CD4-positive, alpha-beta memory T cell (primary cell): ENCODE measurements at regions not wholly inside any gene's neighbourhood (a gene's known extent, or its start where the extent isn't known, plus 50 kb on each side); places are given as distances from the start of the nearest gene placed in this dataset.

Experiments
- CTCF ChIA-PET: fragments of 350-600 bp; sonication (Branson Sonifier 250); formaldehyde crosslinking; loops from one replicate; lab custom pipeline; 2021; ENCODE audit warnings: inconsistent platforms; ENCODE audit not compliant: partially characterized antibody; lab: Charles Lee
- POLR2A ChIA-PET: fragments of 350-600 bp; sonication (Branson Sonifier 250); formaldehyde crosslinking; loops from one replicate; lab custom pipeline; 2021; ENCODE audit not compliant: partially characterized antibody; lab: Charles Lee
- DNase-seq, 5 donors: peaks; one replicate each; pipeline versions ENCODE4 v3.0.0 to v3.0.0-alpha.2; 2020 to 2022; ENCODE audit warnings: mixed read lengths in 1 of 5
- H3K27ac ChIP-seq: one replicate; pipeline ENCODE4 v1.7.0; 2013; ENCODE audit warnings: low read depth, low read length
- H3K27me3 ChIP-seq: 2 replicates; pipeline ENCODE4 v1.7.0; 2013; ENCODE audit warnings: mild to moderate bottlenecking, low read length, moderate library complexity; ENCODE audit not compliant: insufficient read depth
- H3K36me3 ChIP-seq: 2 replicates; pipeline ENCODE4 v1.7.0; 2013; ENCODE audit warnings: mild to moderate bottlenecking, low read length, moderate library complexity; ENCODE audit not compliant: insufficient read depth
- H3K4me1 ChIP-seq: 2 replicates; pipeline ENCODE4 v1.7.0; 2013; ENCODE audit warnings: mild to moderate bottlenecking, low read length, moderate library complexity; ENCODE audit not compliant: insufficient read depth
- H3K4me3 ChIP-seq, 2 donors: one replicate each; pipeline ENCODE4 v1.7.0; 2013; ENCODE audit warnings: low read length in 2 of 2, mild to moderate bottlenecking in 1 of 2
- H3K9me3 ChIP-seq, 2 donors: one replicate each; pipeline ENCODE4 v1.7.0; 2013; ENCODE audit warnings: low read length in 2 of 2, control low read depth in 1 of 2; ENCODE audit not compliant: control insufficient read depth in 1 of 2
- H3K27ac Mint-ChIP-seq, 7 donors: one replicate each; pipeline ENCODE4 v1.8.0; 2020 to 2021; ENCODE audit warnings: mixed read lengths in 7 of 7, mild to moderate bottlenecking in 6 of 7, inconsistent platforms in 3 of 7, moderate library complexity in 3 of 7
- H3K27me3 Mint-ChIP-seq, 2 donors: one replicate each; pipeline ENCODE4 v1.8.0; 2020 to 2021; ENCODE audit warnings: mixed read lengths in 2 of 2
- H3K36me3 Mint-ChIP-seq, 2 donors: one replicate each; pipeline ENCODE4 v1.8.0; 2020 to 2021; ENCODE audit warnings: mixed read lengths in 2 of 2, inconsistent platforms in 1 of 2, mild to moderate bottlenecking in 1 of 2
- H3K4me1 Mint-ChIP-seq, 4 donors: one replicate each; pipeline ENCODE4 v1.8.0; 2020 to 2021; ENCODE audit warnings: mixed read lengths in 4 of 4, mild to moderate bottlenecking in 1 of 4
- H3K4me3 Mint-ChIP-seq, 8 donors: one replicate each; pipeline ENCODE4 v1.8.0; 2020 to 2021; ENCODE audit warnings: mixed read lengths in 8 of 8, mild to moderate bottlenecking in 7 of 8, moderate library complexity in 6 of 8, inconsistent platforms in 3 of 8
- H3K9me3 Mint-ChIP-seq, 8 donors: one replicate each; pipeline ENCODE4 v1.8.0; 2020 to 2021; ENCODE audit warnings: mixed read lengths in 8 of 8, mild to moderate bottlenecking in 5 of 8, inconsistent platforms in 3 of 8, moderate library complexity in 1 of 8
- intact Hi-C: fragments of 100-400 bp; cut with micrococcal nuclease; formaldehyde crosslinking; loops from one replicate; pipeline ENCODE4 v1.15.1; 2023

DNA sequence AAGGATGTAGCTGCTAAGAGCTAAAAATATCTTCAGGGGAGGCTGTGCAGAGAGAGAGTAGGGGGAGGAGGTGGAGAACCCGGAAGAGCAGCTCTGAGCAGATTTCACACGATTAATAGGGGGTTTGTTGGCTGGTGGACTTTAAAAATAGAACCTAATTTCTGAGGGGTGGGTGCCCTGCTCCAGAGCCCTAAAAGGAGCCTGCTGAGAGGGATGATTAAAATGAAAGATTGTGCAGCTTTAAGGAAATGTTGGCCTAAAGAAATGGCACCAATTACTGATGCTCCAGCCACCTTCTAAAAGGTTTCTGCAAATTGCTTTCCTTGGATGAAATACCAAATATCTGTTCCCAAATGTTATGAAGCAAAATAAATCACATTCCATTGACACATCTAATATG is 202.8 kb upstream of the BTBD3 start:
- Histone ChIP-seq H3K9me3 (no peaks in the 10 kb centered on the region), H3K27ac (no peak overlapping the region), H3K4me3 (no peak overlapping the region), H3K27me3 (no peaks in the 10 kb centered on the region), H3K36me3 (no peaks in the 10 kb centered on the region), H3K4me1 (no peaks in the 10 kb centered on the region)
- POLR2A ChIA-PET = no interaction called here
- Mint-ChIP-seq H3K27ac (peak overlapping the region in 1 of 7 donors; percentile 42), H3K4me3 (no peak overlapping the region), H3K4me1 (no peaks in the 10 kb centered on the region), H3K9me3 (peaks cover 0 to 17% (median 12%) of the 10 kb centered on the region in 8 donors), H3K36me3 (no peaks in the 10 kb centered on the region), H3K27me3 (no peaks in the 10 kb centered on the region)
- DNase-seq = no peak
- CTCF ChIA-PET = no interaction called here
- intact Hi-C loops = no loop called here

DNA sequence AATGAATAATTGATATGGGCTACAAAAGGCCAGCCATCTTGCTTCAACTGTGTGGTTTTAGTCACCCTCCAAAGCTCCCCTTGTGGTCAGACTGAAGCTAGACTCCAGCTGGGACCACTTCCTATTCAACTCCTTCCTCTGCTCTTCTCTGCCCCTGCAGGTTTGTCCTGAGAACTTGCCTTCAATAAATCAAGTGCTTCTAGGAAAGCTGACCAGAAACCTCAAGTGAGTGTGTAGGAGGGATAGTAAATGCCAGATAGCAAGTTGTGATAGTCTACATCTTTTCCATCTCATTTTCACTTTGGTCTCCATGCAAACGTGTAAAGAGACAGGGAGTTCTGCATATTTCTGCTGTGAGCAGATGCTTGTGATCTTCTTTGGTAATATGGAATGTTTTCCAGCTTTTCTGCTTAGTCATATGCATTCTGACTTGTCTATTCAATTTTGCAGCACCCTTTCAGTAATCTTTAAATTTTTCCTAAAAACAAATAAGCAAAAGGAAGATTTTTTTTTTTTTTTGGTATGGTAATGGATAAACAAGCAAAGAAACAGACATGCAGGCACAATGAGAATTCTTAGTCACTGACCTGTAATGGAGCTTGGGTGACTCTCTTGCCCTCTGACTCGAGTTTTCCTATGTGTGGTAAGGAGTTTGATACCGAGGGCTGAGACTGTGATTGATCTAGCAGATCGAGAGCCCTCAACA is 201.3 kb upstream of the BTBD3 start:
- no peak for DNase-seq
- CTCF ChIA-PET = no interaction called here
- peaks cover 0 to 17% (median 12%) of the 10 kb centered on the region in 8 donors for H3K9me3 Mint-ChIP-seq
- Histone ChIP-seq H3K4me3 (no peak overlapping the region), H3K9me3 (no peaks in the 10 kb centered on the region), H3K36me3 (no peaks in the 10 kb centered on the region), H3K4me1 (no peaks in the 10 kb centered on the region), H3K27me3 (no peaks in the 10 kb centered on the region), H3K27ac (no peak overlapping the region)
- H3K36me3 Mint-ChIP-seq = no peaks in the 10 kb centered on the region
- H3K4me3 Mint-ChIP-seq = no peak overlapping the region
- no peak overlapping the region for H3K27ac Mint-ChIP-seq
- POLR2A ChIA-PET = no interaction called here
- intact Hi-C loops = no loop called here
- no peaks in the 10 kb centered on the region for H3K27me3 Mint-ChIP-seq
- H3K4me1 Mint-ChIP-seq = no peaks in the 10 kb centered on the region

DNA sequence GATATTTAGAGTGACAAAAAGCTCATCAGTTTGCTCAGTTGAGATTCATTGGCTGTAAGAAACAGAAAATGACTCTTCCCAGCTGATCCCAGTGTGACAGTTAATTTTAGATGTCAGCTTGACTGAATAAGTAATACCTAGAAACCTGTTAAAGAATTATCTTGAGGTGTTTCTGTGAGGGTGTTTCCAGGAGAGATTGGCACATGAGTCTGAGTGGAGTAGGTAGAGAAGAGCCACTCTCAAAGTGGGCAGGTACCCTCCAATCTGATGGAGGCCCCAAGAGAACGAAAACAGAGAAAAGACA is 200.8 kb upstream of the BTBD3 start:
- no peaks in the 10 kb centered on the region for H3K36me3 Mint-ChIP-seq
- CTCF ChIA-PET = no interaction called here
- Histone ChIP-seq H3K9me3 (no peaks in the 10 kb centered on the region), H3K27ac (no peak overlapping the region), H3K4me3 (no peak overlapping the region), H3K27me3 (no peaks in the 10 kb centered on the region), H3K4me1 (no peaks in the 10 kb centered on the region), H3K36me3 (no peaks in the 10 kb centered on the region)
- no peaks in the 10 kb centered on the region for H3K4me1 Mint-ChIP-seq
- DNase-seq = no peak
- POLR2A ChIA-PET = no interaction called here
- H3K4me3 Mint-ChIP-seq = no peak overlapping the region
- H3K27me3 Mint-ChIP-seq = no peaks in the 10 kb centered on the region
- H3K9me3 Mint-ChIP-seq = peaks cover 0 to 17% (median 12%) of the 10 kb centered on the region in 8 donors
- intact Hi-C loops = no loop called here
- H3K27ac Mint-ChIP-seq = no peak overlapping the region

DNA sequence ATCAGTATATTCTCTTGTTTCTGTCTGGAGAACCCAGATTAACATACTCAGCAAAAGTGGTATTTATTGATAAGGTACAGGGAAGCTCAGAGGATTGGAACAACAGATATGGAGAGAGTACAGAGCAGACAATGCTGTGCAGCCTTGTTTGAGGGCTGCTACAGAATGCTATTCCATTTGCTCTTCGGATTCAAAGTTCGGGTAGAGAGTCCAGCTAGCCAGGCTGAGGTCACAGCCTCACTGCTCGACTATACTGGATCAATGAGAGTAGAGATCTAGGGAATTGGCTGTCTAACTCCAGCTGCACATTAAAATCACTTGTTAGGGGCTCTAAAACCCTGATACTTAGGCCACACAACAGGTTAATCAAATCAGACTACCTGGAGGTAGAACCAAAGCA is 200.1 kb upstream of the BTBD3 start:
- H3K27ac Mint-ChIP-seq = no peak overlapping the region
- intact Hi-C loops = no loop called here
- H3K4me3 Mint-ChIP-seq = no peak overlapping the region
- no peaks in the 10 kb centered on the region for H3K36me3 Mint-ChIP-seq
- ChIA-PET POLR2A (no interaction called here), CTCF (no interaction called here)
- Histone ChIP-seq H3K4me1 (no peaks in the 10 kb centered on the region), H3K4me3 (no peak overlapping the region), H3K27ac (no peak overlapping the region), H3K36me3 (no peaks in the 10 kb centered on the region), H3K9me3 (no peaks in the 10 kb centered on the region), H3K27me3 (no peaks in the 10 kb centered on the region)
- H3K4me1 Mint-ChIP-seq = no peaks in the 10 kb centered on the region
- H3K9me3 Mint-ChIP-seq = peaks cover 0 to 17% (median 12%) of the 10 kb centered on the region in 8 donors
- DNase-seq = no peak
- no peaks in the 10 kb centered on the region for H3K27me3 Mint-ChIP-seq

DNA sequence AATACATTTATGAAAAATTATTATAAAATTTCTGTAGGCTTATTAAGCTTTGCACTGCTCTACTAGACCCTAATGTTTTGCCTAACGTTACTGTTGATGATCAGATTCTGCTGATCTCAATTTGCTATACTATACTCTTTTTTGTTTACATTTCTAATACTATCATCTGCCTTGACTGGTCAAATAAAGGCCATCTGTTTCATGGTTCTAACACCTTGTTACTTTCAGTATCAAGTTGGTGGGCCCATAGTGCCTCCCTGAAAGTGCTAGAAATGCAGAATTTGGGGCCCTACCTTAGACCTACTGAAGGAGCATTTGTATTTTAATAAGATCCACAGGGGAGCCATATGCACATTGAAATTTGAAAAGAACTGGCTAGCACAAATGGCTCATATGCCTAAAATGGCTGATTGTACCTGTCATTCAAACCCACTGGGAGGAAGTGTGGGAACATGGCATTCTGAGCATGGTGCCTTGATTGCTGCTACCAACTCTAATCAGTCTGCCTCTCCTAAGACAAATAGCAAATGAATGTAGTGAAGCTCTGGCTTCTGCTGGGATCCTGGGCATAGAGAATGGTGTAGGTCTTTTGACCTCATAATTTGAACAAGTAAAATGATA is 199.1 kb upstream of the BTBD3 start:
- intact Hi-C loops = no loop called here
- no peaks in the 10 kb centered on the region for H3K36me3 ChIP-seq
- no peak overlapping the region for H3K27ac ChIP-seq
- H3K9me3 ChIP-seq = no peaks in the 10 kb centered on the region
- DNase-seq = no peak
- peaks cover 0 to 14% (median 12%) of the 10 kb centered on the region in 8 donors for H3K9me3 Mint-ChIP-seq
- H3K4me1 ChIP-seq = no peaks in the 10 kb centered on the region
- H3K27ac Mint-ChIP-seq = no peak overlapping the region
- H3K4me3 Mint-ChIP-seq = no peak overlapping the region
- CTCF ChIA-PET = no interaction called here
- no peaks in the 10 kb centered on the region for H3K27me3 ChIP-seq
- POLR2A ChIA-PET = no interaction called here
- no peaks in the 10 kb centered on the region for H3K27me3 Mint-ChIP-seq
- H3K4me1 Mint-ChIP-seq = no peaks in the 10 kb centered on the region
- H3K36me3 Mint-ChIP-seq = no peaks in the 10 kb centered on the region
- H3K4me3 ChIP-seq = no peak overlapping the region

GRCh38 chr20:11719153-11719552 is 198.5 kb upstream of the BTBD3 start:
- no peak overlapping the region for H3K27ac ChIP-seq
- no peaks in the 10 kb centered on the region for H3K9me3 ChIP-seq
- H3K4me1 Mint-ChIP-seq = no peaks in the 10 kb centered on the region
- no peak for DNase-seq
- H3K4me3 Mint-ChIP-seq = no peak overlapping the region
- ChIA-PET POLR2A (no interaction called here), CTCF (no interaction called here)
- peaks cover 0 to 14% (median 12%) of the 10 kb centered on the region in 8 donors for H3K9me3 Mint-ChIP-seq
- no peaks in the 10 kb centered on the region for H3K27me3 Mint-ChIP-seq
- H3K36me3 Mint-ChIP-seq = no peaks in the 10 kb centered on the region
- no peaks in the 10 kb centered on the region for H3K27me3 ChIP-seq
- no peak overlapping the region for H3K27ac Mint-ChIP-seq
- H3K4me1 ChIP-seq = no peaks in the 10 kb centered on the region
- H3K4me3 ChIP-seq = no peak overlapping the region
- intact Hi-C loops = no loop called here
- no peaks in the 10 kb centered on the region for H3K36me3 ChIP-seq

DNA sequence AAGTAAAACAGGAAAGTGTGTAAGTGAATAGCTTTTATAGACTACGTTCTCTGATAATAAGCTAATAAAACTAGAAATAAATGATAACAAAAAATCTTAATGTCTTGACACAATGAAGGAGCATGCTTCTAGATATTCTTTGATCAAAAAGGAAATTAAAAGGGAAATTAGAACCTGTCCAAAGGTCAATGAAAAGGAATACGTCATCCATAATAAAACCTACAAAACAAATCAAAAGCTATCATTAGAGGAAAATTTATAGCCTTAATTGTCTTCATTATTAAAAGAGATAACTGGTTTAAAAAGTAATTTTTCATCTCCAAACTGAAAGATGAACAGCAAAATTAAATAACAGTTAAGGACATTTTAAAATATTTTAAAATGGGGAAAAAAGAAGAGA is 196.3 kb upstream of the BTBD3 start:
- Mint-ChIP-seq H3K27ac (no peak overlapping the region), H3K4me3 (no peak overlapping the region), H3K4me1 (no peaks in the 10 kb centered on the region), H3K36me3 (no peaks in the 10 kb centered on the region), H3K27me3 (no peaks in the 10 kb centered on the region), H3K9me3 (peaks cover 0 to 20% (median 8%) of the 10 kb centered on the region in 8 donors)
- CTCF ChIA-PET = no interaction called here
- POLR2A ChIA-PET = no interaction called here
- Histone ChIP-seq H3K27me3 (no peaks in the 10 kb centered on the region), H3K4me3 (no peak overlapping the region), H3K4me1 (no peaks in the 10 kb centered on the region), H3K36me3 (no peaks in the 10 kb centered on the region), H3K9me3 (no peaks in the 10 kb centered on the region), H3K27ac (no peak overlapping the region)
- no peak for DNase-seq
- intact Hi-C loops = no loop called here
